T47D (cell line): ENCODE measurements at regions not wholly inside any gene's neighbourhood (a gene's known extent, or its start where the extent isn't known, plus 50 kb on each side); places are given as distances from the start of the nearest gene placed in this dataset.

Source experiments
- DNase-seq, 2 experiments: peaks; one replicate each; pipeline versions ENCODE4 v3.0.0 to v3.0.0-alpha.2; 2011 to 2012; ENCODE audit warnings: low read depth in 1 of 2, low spot score in 1 of 2
- JUND ChIP-seq: IDR thresholded peaks from 2 replicates; pipeline ENCODE4 v1.6.1; 2012; ENCODE audit warnings: low read depth
- in situ Hi-C: cut with HindIII; loops from 2 replicates; pipeline ENCODE4 v1.10.0; 2016; ENCODE audit warnings: low sequenced_read_pairs, low pct_unique_long_range_greater_than_20kb

- no peak for TF ChIP-seq JUND
- in situ Hi-C loops: no loop called here
- DNase-seq: no peak
Observed at GRCh38 chr4:35399912-35400311, 844.4 kb downstream of the ARAP2 start.

GRCh38 chr4:35423104-35423503 lies 821.2 kb downstream of the ARAP2 start:
- no peak for TF ChIP-seq JUND
- no peak for DNase-seq
- in situ Hi-C loops: no loop called here

DNA sequence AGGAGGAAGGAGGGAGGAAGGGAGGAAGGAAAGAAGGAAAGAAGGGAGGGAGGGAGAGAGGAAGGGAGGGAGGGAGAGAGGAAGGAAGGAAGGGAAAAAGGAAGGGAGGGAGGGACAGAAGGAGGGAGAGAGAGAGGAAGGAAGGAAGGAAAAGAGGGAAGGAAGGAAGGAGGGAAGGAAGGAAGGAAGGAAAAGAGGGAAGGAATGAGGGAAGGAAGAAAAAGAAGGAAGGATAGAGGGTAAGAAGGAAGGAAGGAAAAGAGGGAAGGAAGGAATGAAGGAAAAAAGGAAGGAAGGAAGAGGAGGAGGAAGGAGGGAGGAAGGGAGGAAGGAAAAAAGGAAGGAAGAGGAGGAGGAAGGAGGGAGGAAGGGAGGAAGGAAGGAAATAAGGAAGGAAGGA lies 796.8 kb downstream of the ARAP2 start:
- in situ Hi-C loops: no loop called here
- DNase-seq: no peak
- TF ChIP-seq JUND: no peak

- in situ Hi-C loops: no loop called here
- TF ChIP-seq JUND: no peak
- DNase-seq: no peak
Observed at GRCh38 chr4:35459045-35459444, 785.3 kb downstream of the ARAP2 start.

DNA sequence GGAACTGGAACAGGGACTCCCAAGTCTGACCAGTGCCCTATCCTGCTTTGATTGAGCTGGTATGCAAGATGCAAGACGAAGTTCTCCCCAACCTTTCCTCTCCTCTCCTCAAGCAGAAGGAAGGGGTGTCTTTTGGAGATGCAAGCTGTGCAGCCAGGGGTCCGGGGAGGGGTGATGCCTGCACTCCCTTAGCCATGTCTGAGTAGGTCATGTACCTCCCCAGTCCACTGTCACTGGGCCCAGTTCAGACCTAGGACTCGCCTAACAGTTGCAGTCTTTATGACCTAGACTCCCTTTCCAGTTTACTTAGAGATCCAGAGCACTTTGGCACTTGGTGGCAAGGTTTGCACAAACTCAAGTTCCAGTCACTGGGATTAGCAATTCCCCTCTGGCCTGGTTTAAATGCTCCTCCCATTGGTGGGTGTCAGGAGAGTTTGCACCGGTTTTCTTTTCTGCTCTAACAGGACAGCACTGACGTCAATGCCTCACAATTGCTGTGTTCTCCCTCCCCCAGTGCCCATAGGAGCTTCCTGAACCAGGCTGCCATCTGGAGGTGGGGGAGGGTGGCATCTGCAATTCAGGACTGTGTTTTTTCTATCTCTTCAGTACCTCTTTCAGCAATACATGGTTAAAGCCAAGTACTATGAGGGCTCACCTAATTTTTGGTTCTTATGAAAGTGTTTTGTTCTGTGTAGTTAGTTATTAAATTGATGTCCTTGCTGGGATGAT lies 782.2 kb downstream of the ARAP2 start:
- no peak for TF ChIP-seq JUND
- DNase-seq: peak in 1 of 2 experiments; percentile 49
- in situ Hi-C loops: no loop called here

GRCh38 chr4:35463251-35463952 lies 780.9 kb downstream of the ARAP2 start:
- in situ Hi-C loops: no loop called here
- DNase-seq: peak in 1 of 2 experiments; percentile 46
- no peak for TF ChIP-seq JUND

GRCh38 chr4:35464964-35465528 lies 779.3 kb downstream of the ARAP2 start:
- no peak for TF ChIP-seq JUND
- in situ Hi-C loops: no loop called here
- DNase-seq: no peak

DNA sequence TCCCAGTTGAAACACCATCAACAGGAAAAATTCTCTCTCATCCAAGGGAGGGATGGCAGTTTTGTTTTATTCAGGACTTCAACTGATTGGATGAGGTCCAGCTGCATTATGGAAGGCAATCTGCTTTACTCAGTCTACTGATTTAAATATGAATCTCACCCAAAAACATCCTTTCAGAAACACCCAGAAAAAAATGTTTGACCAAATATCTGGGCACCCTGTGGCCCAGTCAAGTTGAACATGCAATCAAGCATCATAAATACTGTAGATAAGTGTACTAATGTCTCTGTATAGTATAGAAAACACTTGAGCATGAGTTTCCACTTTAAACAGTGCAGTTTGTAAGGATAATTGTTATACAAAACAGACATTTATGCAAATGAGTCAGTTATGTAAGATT lies 753.2 kb downstream of the ARAP2 start:
- in situ Hi-C loops: no loop called here
- DNase-seq: no peak
- TF ChIP-seq JUND: no peak

- no peak for DNase-seq
- no peak for TF ChIP-seq JUND
- in situ Hi-C loops: no loop called here
Observed at GRCh38 chr4:35493977-35494376, 750.3 kb downstream of the ARAP2 start.

GRCh38 chr4:35494955-35495354 lies 749.4 kb downstream of the ARAP2 start:
- TF ChIP-seq JUND: no peak
- in situ Hi-C loops: no loop called here
- DNase-seq: no peak

GRCh38 chr4:35500812-35501211 lies 743.5 kb downstream of the ARAP2 start:
- in situ Hi-C loops: no loop called here
- TF ChIP-seq JUND: no peak
- DNase-seq: peak in 1 of 2 experiments; percentile 15

- in situ Hi-C loops: no loop called here
- no peak for DNase-seq
- no peak for TF ChIP-seq JUND
Observed at GRCh38 chr4:35503435-35503834, 740.9 kb downstream of the ARAP2 start.

GRCh38 chr4:35506161-35506560 lies 738.2 kb downstream of the ARAP2 start:
- TF ChIP-seq JUND: no peak
- in situ Hi-C loops: no loop called here
- DNase-seq: no peak
